ENCODE measurements at regions not wholly inside any gene's neighbourhood (a gene's known extent, or its start where the extent isn't known, plus 50 kb on each side); places are given as distances from the start of the nearest gene placed in this dataset.

GRCh38 chr15:93247466-93248121 is 158.6 kb upstream of the RGMA start:
- TF ChIP-seq CTCF (IDR thresholded peaks at IDR 0.05): no peak
- no peak for TF ChIP-seq POLR2A (IDR thresholded peaks at IDR 0.05)

Data from uterus (tissue), 2 donors.